HG03095 (cell line): ENCODE measurements at regions not wholly inside any gene's neighbourhood (a gene's known extent, or its start where the extent isn't known, plus 50 kb on each side); places are given as distances from the start of the nearest gene placed in this dataset.

Experiments used
- ATAC-seq: cut with Tn5 transposase; IDR thresholded peaks from one replicate; pipeline ENCODE4 v1.9.1; 2021; ENCODE audit warnings: moderate library complexity; ENCODE audit not compliant: unreplicated experiment

DNA sequence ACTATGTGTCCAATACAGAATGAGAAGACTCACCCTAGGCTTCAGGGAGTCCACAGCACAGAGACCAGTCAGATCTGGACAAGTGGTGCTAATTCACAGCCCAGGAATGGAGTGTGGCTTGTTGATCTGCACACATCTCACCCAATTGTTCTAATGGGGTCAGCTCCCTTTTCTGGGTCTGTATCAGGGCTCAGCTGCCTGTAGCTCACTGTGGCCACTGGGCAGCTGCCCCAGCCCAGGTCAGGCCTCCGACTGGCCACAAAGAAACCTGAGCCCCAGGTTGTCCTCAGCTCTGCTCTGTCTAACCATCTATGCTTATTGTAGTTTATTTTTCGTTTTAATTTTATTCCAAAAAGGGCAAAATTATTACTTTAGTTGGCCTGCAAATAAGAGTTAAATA lies 202.3 kb upstream of the RAB6C start:
- ATAC-seq = no peak

- no peak for ATAC-seq
These were observed 201.5 kb upstream of the RAB6C start for GRCh38 chr2:129777762-129778583.

GRCh38 chr2:129778584-129778877 lies 200.9 kb upstream of the RAB6C start:
- ATAC-seq = no peak

- ATAC-seq = no peak
These were observed 199.7 kb upstream of the RAB6C start for GRCh38 chr2:129779783-129780182.

GRCh38 chr2:129780316-129781270 lies 198.9 kb upstream of the RAB6C start:
- ATAC-seq = no peak

DNA sequence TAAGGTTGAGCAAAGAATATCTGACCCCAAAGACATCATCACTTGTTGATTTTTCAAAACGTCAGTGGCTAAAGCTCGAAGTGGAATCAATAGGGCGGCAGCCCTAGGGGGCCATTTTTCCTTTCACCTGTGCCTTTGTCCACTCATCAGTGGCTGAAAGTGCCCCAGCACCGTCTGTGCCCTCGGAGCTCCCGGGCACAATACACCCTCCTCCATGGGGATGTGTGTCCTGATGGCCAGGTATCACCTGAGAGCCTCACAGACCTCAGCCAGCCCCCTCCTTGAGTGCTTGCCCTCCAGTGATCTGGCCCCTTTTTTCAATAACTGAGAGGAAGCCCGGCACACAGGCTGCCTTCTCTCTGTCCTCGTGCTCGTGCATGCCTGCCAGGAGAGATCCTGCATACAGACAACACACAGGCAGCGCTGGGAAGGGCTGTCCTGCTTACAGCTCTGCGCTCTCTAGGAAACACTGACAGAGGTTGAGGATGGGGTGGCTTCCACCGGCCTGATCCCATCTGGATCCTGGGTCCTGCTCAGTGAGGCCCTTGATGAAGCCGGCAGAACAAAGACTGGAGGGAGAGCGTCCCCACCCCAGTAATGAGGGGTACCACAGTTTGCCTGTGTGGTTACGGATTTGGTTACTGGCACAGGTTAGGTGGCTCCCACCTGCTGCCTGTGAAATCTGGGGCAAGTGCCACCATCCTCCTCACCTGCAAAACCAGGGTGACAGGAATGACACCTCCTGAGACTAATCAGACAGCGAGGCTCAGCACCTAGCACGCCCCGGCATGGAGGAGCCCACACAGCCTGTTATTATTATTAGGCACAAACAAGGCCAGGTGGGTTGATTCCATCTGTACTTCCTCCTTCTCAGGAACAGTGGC lies 197.5 kb upstream of the RAB6C start:
- ATAC-seq = no peak

DNA sequence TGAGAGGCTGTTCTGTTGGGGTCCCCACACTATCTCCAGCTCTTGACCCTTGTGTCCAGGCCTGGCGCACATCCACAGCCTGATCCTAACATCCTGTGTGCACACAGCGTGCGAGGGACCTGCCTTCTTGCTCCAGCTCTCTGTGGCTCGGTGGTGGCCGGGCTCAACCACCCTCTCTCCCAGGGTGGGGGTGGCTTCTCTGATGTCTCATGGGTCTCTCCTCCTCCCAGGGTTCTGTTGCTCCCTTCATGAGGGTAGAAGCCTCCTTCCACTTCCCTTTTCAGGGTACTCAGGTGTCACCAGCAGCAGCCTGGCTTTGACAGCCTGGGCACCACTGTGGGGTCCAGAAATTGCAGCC lies 196.9 kb upstream of the RAB6C start:
- no peak for ATAC-seq

DNA sequence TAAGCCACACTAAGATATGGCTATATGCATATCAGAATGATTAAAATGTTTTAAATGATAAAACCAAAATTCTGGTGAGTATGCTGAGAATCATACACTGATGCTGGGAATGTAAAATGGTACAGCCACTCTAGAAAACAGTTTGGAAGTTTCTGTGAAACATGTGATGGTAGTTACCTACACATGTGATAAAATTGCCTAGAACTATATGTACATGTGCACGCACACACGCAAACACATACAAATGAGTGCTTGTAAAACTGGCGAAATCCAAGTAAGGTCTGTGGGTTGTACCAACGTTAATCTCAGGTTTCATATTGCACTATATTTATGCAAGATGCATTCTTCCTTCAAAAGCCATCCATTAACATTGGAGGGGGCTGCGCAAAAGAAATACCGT lies 195.0 kb upstream of the RAB6C start:
- ATAC-seq = no peak

DNA sequence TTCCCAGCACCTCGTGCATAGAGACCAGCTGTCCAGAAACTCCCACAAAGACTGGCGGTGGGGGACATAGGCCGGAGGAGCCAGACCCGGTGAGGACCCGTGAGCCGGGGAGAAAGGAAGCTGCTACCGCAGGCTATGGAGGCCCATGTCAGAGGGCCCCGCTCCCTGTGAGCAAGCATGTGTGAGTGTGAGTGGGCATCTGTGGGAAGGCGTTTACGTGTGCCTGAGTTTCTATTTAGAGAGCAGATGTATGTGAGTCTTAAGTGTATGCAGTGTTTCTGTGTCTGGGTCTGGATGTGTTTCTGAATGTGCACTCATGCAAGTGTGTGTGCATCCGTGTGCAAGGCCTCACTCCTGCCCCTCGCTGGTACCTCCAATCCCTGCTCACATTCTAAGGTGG lies 187.8 kb upstream of the RAB6C start:
- no peak for ATAC-seq

DNA sequence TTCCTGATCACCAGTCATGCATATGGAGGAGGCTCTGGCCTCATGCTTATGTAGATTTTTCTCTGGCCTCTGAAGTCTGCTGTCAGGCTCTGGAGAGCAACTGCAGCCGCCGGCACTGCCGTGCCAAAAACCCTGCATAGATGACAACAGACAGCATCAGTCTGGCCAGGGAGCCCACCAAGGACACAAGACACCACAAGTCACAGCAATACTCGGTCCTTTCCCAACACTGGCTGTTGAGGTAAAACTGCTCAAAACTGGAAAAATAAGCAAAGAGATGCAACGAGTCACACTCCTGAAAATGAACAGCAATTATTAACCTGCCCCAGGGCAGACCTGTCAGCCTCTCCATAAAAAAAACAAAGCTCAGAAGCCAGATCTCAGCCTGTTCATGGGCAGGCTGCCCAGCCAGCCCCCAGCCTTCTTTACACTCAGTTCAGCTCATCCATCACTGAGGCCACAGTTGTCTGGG lies 186.0 kb upstream of the RAB6C start:
- ATAC-seq = no peak

- no peak for ATAC-seq
These were observed 185.3 kb upstream of the RAB6C start for GRCh38 chr2:129794116-129794515.

DNA sequence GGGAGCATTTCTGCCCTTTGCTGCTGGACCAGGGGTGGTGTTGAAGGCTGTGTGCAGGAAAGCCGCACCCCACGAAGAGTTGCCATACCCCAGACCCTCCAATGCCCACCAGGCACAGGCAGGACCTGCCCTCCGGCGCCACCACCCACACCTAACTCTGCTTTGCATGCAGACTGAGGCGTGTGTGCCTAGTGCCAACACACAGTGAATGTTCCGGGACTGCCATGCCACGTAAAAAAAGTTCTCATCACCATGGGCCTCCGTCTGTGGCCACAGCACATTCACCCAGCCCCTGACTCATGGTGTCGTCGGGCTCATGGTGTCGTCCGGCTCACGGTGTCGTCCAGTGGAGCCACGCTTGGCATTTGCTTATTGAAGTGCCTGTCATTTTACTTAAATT lies 184.9 kb upstream of the RAB6C start:
- ATAC-seq = no peak

GRCh38 chr2:129796225-129796624 lies 183.2 kb upstream of the RAB6C start:
- no peak for ATAC-seq

- no peak for ATAC-seq
These were observed 182.5 kb upstream of the RAB6C start for GRCh38 chr2:129796801-129797488.

DNA sequence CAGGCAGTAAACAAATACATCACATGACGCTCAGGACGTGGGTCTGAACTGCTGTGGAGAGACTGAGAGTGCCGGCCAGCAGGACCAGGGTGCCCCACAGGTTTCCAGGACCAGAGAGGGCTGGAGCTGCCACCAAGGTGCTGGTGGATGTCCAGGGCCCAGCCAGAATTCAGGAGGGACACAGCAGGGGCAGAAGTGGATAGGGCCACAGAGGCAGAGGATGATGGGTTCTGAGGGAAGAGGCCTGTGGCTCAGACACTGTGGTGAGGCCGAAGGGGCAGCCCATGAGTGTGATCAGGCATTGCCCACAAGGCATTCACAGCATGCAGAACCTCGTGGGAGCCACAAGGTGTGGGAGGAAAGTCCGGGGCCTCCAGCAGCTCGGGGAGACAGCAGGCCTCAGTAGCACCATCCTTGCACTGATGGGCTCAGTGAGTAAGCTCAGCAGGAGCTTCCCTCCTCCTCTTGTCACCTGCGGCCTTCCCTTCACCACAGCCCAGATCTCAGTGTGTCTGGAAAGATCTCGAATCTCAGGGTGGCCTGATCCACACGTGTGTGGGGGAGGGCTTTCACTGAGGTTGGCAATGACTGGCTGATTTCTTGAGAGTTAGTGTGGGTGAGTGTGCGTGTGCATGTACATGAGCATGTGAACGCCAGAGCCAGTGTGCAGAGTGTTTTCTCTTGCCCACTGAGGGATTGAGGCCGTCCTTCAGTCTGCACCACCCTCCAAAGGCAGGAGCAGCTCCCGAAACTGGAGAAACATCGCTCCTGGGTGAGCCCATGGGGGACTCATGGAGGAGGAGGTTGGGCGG lies 181.8 kb upstream of the RAB6C start:
- no peak for ATAC-seq

GRCh38 chr2:129798301-129798581 lies 181.2 kb upstream of the RAB6C start:
- no peak for ATAC-seq

DNA sequence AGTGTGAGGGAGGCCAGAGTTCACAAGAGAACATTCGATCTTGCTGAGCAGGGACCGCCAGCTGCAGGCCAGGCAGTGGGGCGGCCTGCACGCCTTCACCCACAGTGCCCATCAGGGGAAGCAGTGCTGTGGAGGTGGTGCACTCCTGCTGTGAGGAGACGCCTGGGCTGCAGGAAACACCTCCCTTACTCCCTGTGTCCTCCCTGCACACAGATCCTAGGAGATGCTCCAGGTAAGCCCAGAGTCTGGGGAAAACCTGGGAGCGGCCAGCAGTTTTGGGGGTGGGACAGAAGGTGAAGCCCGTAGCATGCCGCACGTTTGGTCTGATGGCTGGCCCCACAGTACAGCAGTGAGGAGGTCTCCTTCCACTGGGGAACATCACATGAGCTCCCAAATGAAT lies 180.8 kb upstream of the RAB6C start:
- ATAC-seq = no peak

DNA sequence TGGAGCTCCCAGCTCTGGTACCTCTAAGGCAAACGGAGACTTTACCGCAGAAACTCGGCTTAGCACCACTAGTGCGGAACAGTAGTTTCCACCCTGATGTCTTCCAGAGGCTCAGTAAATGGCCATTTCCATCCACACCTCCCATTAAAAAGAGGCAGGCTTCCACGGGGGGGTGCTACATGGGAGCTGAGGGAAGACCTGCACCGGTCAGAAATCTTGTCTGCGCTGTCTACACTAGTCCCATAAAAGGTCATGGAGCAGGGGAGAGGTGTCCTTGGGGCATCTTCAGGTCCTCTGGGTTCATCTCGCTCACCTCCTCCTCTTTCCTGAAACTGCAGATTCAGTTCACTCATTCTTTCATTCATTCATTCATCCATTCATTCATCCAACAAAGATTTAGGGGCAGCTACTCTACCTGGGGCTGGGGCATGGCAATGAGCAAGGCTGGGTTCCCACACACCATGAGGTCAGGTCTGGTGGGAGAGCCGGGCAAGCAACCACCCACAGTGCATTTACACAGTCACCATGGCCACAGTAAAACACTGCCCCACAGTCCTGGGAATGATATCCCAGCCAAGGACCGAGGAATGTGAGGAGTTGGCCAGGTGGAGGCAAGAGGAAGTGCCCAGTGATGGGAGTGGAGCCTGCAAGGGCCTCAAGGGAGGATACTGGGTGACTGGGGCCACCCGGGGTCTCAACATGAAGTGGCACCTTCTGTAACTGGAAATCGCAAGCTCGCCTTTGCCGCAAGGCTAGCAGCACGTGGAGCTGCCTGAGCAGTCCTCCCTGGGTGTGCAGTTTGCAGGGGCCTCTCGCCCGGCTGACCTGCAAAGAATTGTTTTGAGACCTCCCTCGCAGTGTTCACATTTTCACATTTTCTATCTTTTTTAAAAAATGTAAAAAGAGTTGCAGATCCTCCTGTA lies 180.2 kb upstream of the RAB6C start:
- no peak for ATAC-seq

GRCh38 chr2:129800285-129800684 lies 179.2 kb upstream of the RAB6C start:
- ATAC-seq = no peak
